Osteoblast (primary cell): ENCODE measurements at regions not wholly inside any gene's neighbourhood (a gene's known extent, or its start where the extent isn't known, plus 50 kb on each side); places are given as distances from the start of the nearest gene placed in this dataset.
"Not testable (repeated sequence)": the region's sequence is repeated elsewhere in the genome, so short reads cannot be mapped to it uniquely, and the experiment has no call there.

Source experiments
- DNase-seq: peaks from one replicate; pipeline ENCODE4 v3.0.0; 2011; ENCODE audit warnings: low spot score, mixed read lengths; ENCODE audit not compliant: insufficient read length; ENCODE audit errors: missing footprints
- H2AFZ ChIP-seq: 2 replicates; pipeline ENCODE4 v1.6.0; 2011; ENCODE audit warnings: mild to moderate bottlenecking, low read length
- H3K27ac ChIP-seq: 2 replicates; pipeline ENCODE4 v1.5.1; 2011; ENCODE audit warnings: mild to moderate bottlenecking, low read depth, low read length, moderate library complexity
- H3K27me3 ChIP-seq: 2 replicates; pipeline ENCODE4 v1.6.0; 2012; ENCODE audit warnings: mild to moderate bottlenecking, control low read depth, inconsistent platforms, low read length, moderate library complexity; ENCODE audit not compliant: insufficient read depth
- H3K36me3 ChIP-seq: 2 replicates; pipeline ENCODE4 v1.5.1; 2011; ENCODE audit warnings: mild to moderate bottlenecking, low read length, control low read depth, moderate library complexity; ENCODE audit not compliant: insufficient read depth
- H3K4me1 ChIP-seq: 2 replicates; pipeline ENCODE4 v1.5.1; 2011; ENCODE audit warnings: mild to moderate bottlenecking, low read length, control low read depth, moderate library complexity; ENCODE audit not compliant: insufficient read depth
- H3K4me2 ChIP-seq: 2 replicates; pipeline ENCODE4 v1.6.0; 2011; ENCODE audit warnings: mild to moderate bottlenecking, low read length; ENCODE audit not compliant: insufficient read depth
- H3K4me3 ChIP-seq: fragments of 200-600 bp; sonication (generic); 3 replicates; pipeline ENCODE4 v1.5.1; 2012; ENCODE audit warnings: mild to moderate bottlenecking, low read length, inconsistent platforms; ENCODE audit not compliant: insufficient read depth
- H3K79me2 ChIP-seq: 2 replicates; pipeline ENCODE4 v1.6.0; 2012; ENCODE audit warnings: mild to moderate bottlenecking, low read length, control low read depth, inconsistent platforms; ENCODE audit not compliant: insufficient read depth
- H3K9me3 ChIP-seq: 2 replicates; pipeline ENCODE4 v1.5.1; 2011; ENCODE audit warnings: low read depth, low read length, control low read depth
- H4K20me1 ChIP-seq: 2 replicates; pipeline ENCODE4 v1.6.0; 2012; ENCODE audit warnings: mild to moderate bottlenecking, low read length, control low read depth; ENCODE audit not compliant: insufficient read depth
- CTCF ChIP-seq: IDR thresholded peaks from 2 replicates; pipeline ENCODE4 v1.5.1; 2011; ENCODE audit warnings: mild to moderate bottlenecking, low read depth, low read length, moderate library complexity; ENCODE audit errors: extremely low read depth

- H4K20me1 ChIP-seq: no peaks in the 10 kb centered on the region
- no peak overlapping the region for H3K4me3 ChIP-seq
- H3K36me3 ChIP-seq: no peaks in the 10 kb centered on the region
- H3K27me3 ChIP-seq: no peaks in the 10 kb centered on the region
- H2AFZ ChIP-seq: no peak overlapping the region
- no peaks in the 10 kb centered on the region for H3K79me2 ChIP-seq
- no peak for TF ChIP-seq CTCF
- no peak for DNase-seq
- H3K9me3 ChIP-seq: no peaks in the 10 kb centered on the region
- H3K4me2 ChIP-seq: no peak overlapping the region
- H3K27ac ChIP-seq: no peak overlapping the region
- H3K4me1 ChIP-seq: no peaks in the 10 kb centered on the region
Observed at GRCh38 chr5:50292735-50293394, 148.2 kb downstream of the EMB start.

GRCh38 chr5:50280461-50280860 is 160.6 kb downstream of the EMB start:
- not testable (repeated sequence) for H3K4me3 ChIP-seq, H3K27ac ChIP-seq, H3K36me3 ChIP-seq, H3K4me1 ChIP-seq, H3K27me3 ChIP-seq, H3K4me2 ChIP-seq, H4K20me1 ChIP-seq, H3K79me2 ChIP-seq, H2AFZ ChIP-seq, H3K9me3 ChIP-seq, DNase-seq
